DND-41 (cell line): ENCODE measurements at regions not wholly inside any gene's neighbourhood (a gene's known extent, or its start where the extent isn't known, plus 50 kb on each side); places are given as distances from the start of the nearest gene placed in this dataset.
"Not testable (repeated sequence)": the region's sequence is repeated elsewhere in the genome, so short reads cannot be mapped to it uniquely, and the experiment has no call there.

Experiments
- ATAC-seq: fragments of 200-7000 bp; cut with Tn5 transposase; 3 replicates; pipeline ENCODE4 v1.9.1; 2021; ENCODE audit warnings: low read depth; ENCODE audit not compliant: insufficient read depth
- DNase-seq: peaks from one replicate; pipeline ENCODE4 v3.0.0-alpha.2; 2020
- H2AFZ ChIP-seq: 2 replicates; pipeline ENCODE4 v1.6.0; 2012; ENCODE audit warnings: low read depth, low read length
- H3K27ac ChIP-seq: 2 replicates; pipeline ENCODE4 v1.5.1; 2012; ENCODE audit warnings: low read length, inconsistent platforms
- H3K27me3 ChIP-seq: fragments of 200-600 bp; sonication (generic); 2 replicates; pipeline ENCODE4 v1.6.0; 2012; ENCODE audit warnings: low read length, mild to moderate bottlenecking, inconsistent platforms; ENCODE audit not compliant: insufficient read depth, poor library complexity
- H3K36me3 ChIP-seq: 2 replicates; pipeline ENCODE4 v1.5.1; 2012; ENCODE audit warnings: low read length, inconsistent platforms; ENCODE audit not compliant: insufficient read depth
- H3K4me1 ChIP-seq: 2 replicates; pipeline ENCODE4 v1.5.1; 2012; ENCODE audit warnings: mild to moderate bottlenecking, low read length; ENCODE audit not compliant: insufficient read depth
- H3K4me2 ChIP-seq: 2 replicates; pipeline ENCODE4 v1.6.0; 2012; ENCODE audit warnings: mild to moderate bottlenecking, moderate library complexity, low read length, inconsistent platforms; ENCODE audit not compliant: insufficient read depth
- H3K4me3 ChIP-seq, 2 experiments: fragments of 200-600 bp in 1 of 2; shearing (Covaris generic) in 1 of 2; 2 replicates each; pipeline ENCODE4 v1.5.1; 2012 to 2016; ENCODE audit warnings: inconsistent platforms in 2 of 2, low read length in 2 of 2, mild to moderate bottlenecking in 2 of 2, low read depth in 1 of 2, moderate library complexity in 1 of 2
- H3K79me2 ChIP-seq: 2 replicates; pipeline ENCODE4 v1.6.0; 2012; ENCODE audit warnings: low read length, inconsistent platforms; ENCODE audit not compliant: insufficient read depth
- H3K9ac ChIP-seq: 2 replicates; pipeline ENCODE4 v1.6.0; 2012; ENCODE audit warnings: low read depth, mild to moderate bottlenecking, inconsistent platforms, low read length, moderate library complexity
- H3K9me3 ChIP-seq: 2 replicates; pipeline ENCODE4 v1.5.1; 2012; ENCODE audit warnings: low read length, moderate library complexity, mild to moderate bottlenecking, inconsistent platforms; ENCODE audit not compliant: insufficient read depth, severe bottlenecking
- H4K20me1 ChIP-seq: 2 replicates; pipeline ENCODE4 v1.6.0; 2012; ENCODE audit warnings: low read length; ENCODE audit not compliant: insufficient read depth
- EZH2 ChIP-seq: IDR thresholded peaks from 3 replicates; pipeline ENCODE4 v1.6.1; 2012; ENCODE audit warnings: borderline replicate concordance, low read depth, mild to moderate bottlenecking, moderate library complexity, low read length, inconsistent platforms; ENCODE audit not compliant: severe bottlenecking
- TF ChIP-seq, protein P1 (sequence below): IDR thresholded peaks from 2 replicates; pipeline ENCODE4 v1.5.1; 2012; ENCODE audit warnings: borderline replicate concordance, low read length, moderate library complexity, mild to moderate bottlenecking; ENCODE audit not compliant: poor library complexity, severe bottlenecking; ENCODE audit errors: extremely low read depth

- Histone ChIP-seq H3K9me3 (no peaks in the 10 kb centered on the region), H3K27me3 (no peaks in the 10 kb centered on the region), H3K4me2 (no peak overlapping the region), H3K9ac (no peak overlapping the region), H3K4me3 (no peak overlapping the region), H3K36me3 (no peaks in the 10 kb centered on the region), H3K79me2 (no peaks in the 10 kb centered on the region), H3K4me1 (no peaks in the 10 kb centered on the region), H2AFZ (no peak overlapping the region), H4K20me1 (no peaks in the 10 kb centered on the region), H3K27ac (no peak overlapping the region)
- TF ChIP-seq, protein P1, sequence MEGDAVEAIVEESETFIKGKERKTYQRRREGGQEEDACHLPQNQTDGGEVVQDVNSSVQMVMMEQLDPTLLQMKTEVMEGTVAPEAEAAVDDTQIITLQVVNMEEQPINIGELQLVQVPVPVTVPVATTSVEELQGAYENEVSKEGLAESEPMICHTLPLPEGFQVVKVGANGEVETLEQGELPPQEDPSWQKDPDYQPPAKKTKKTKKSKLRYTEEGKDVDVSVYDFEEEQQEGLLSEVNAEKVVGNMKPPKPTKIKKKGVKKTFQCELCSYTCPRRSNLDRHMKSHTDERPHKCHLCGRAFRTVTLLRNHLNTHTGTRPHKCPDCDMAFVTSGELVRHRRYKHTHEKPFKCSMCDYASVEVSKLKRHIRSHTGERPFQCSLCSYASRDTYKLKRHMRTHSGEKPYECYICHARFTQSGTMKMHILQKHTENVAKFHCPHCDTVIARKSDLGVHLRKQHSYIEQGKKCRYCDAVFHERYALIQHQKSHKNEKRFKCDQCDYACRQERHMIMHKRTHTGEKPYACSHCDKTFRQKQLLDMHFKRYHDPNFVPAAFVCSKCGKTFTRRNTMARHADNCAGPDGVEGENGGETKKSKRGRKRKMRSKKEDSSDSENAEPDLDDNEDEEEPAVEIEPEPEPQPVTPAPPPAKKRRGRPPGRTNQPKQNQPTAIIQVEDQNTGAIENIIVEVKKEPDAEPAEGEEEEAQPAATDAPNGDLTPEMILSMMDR = no peak
- no peak for TF ChIP-seq EZH2
- DNase-seq = no peak
- no peak for ATAC-seq
These were observed 197.7 kb downstream of the CTH start for GRCh38 chr1:70608815-70609214.

DNA sequence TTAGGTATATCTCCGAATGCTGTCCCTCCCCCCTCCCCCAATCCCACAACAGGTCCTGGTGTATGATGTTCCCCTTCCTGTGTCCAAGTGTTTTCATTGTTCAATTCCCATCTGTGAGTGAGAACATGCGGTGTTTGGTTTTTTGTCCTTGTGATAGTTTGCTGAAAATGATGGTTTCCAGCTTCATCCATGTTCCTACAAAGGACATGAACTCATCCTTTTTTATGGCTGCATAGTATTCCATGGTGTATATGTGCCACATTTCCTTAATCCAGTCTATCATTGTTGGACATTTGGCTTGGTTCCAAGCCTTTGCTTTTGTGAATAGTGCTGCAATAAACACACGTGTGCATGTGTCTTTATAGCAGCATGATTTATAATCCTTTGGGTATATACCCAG lies 199.1 kb downstream of the CTH start:
- not testable (repeated sequence) for DNase-seq, H3K36me3 ChIP-seq, H3K4me3 ChIP-seq, H3K9ac ChIP-seq, H4K20me1 ChIP-seq, H3K79me2 ChIP-seq, H3K9me3 ChIP-seq, H3K4me2 ChIP-seq, H2AFZ ChIP-seq, H3K27ac ChIP-seq, ATAC-seq, H3K27me3 ChIP-seq, H3K4me1 ChIP-seq

- no peaks in the 10 kb centered on the region for H3K79me2 ChIP-seq
- peaks cover 4% of the 10 kb centered on the region for H3K9me3 ChIP-seq
- TF ChIP-seq EZH2 = no peak
- TF ChIP-seq, protein P1 = no peak
- no peaks in the 10 kb centered on the region for H3K27me3 ChIP-seq
- DNase-seq (no peak), ATAC-seq (no peak)
- H3K4me3 ChIP-seq = no peak overlapping the region
- H3K27ac ChIP-seq = no peak overlapping the region
- H2AFZ ChIP-seq = no peak overlapping the region
- no peaks in the 10 kb centered on the region for H3K36me3 ChIP-seq
- no peaks in the 10 kb centered on the region for H4K20me1 ChIP-seq
- no peaks in the 10 kb centered on the region for H3K4me1 ChIP-seq
- no peak overlapping the region for H3K9ac ChIP-seq
- no peak overlapping the region for H3K4me2 ChIP-seq
These were observed 205.9 kb downstream of the CTH start for GRCh38 chr1:70616946-70617345.

DNA sequence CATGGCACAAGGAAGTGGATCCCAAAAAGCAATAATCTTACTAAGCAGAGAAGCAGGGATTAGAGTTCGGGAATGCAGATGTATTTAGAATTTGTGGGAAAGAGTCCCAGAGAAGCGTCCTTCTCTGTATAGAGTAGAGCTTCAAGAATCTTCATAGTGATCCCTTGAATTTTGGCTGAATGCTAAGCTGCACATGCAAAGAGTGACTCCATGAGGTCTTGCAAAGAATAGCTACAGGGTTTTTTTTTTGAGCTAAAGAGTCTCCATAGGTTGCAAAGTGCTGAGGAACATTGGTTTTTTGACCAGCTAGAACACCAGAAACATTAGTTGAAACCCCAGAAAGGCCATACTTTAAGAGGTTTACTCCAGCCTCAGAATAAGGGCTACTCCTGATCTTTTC lies 206.7 kb downstream of the CTH start:
- H3K4me1 ChIP-seq = no peaks in the 10 kb centered on the region
- no peak overlapping the region for H3K27ac ChIP-seq
- no peaks in the 10 kb centered on the region for H3K36me3 ChIP-seq
- no peak overlapping the region for H3K4me2 ChIP-seq
- no peaks in the 10 kb centered on the region for H3K79me2 ChIP-seq
- no peaks in the 10 kb centered on the region for H4K20me1 ChIP-seq
- H3K9ac ChIP-seq = no peak overlapping the region
- ATAC-seq = no peak
- H3K27me3 ChIP-seq = no peaks in the 10 kb centered on the region
- no peak overlapping the region for H3K4me3 ChIP-seq
- TF ChIP-seq EZH2 = no peak
- TF ChIP-seq, protein P1 = no peak
- no peak for DNase-seq
- H3K9me3 ChIP-seq = peaks cover 4% of the 10 kb centered on the region
- H2AFZ ChIP-seq = no peak overlapping the region
